MM.1S (cell line): ENCODE measurements at regions not wholly inside any gene's neighbourhood (a gene's known extent, or its start where the extent isn't known, plus 50 kb on each side); places are given as distances from the start of the nearest gene placed in this dataset.

Experiments used
- DNase-seq: peaks from one replicate; pipeline ENCODE4 v3.0.0-alpha.2; 2015
- H2AFZ ChIP-seq: fragments of 300-600 bp; sonication (generic); 2 replicates; pipeline ENCODE4 v1.6.0; 2016; ENCODE audit warnings: antibody characterized with exemption, low read length
- H3F3A ChIP-seq: fragments of 300-600 bp; sonication (generic); 2 replicates; pipeline ENCODE4 v1.6.1; 2016; ENCODE audit warnings: mild to moderate bottlenecking, antibody characterized with exemption, low read length, moderate library complexity, mixed read lengths; ENCODE audit not compliant: insufficient read depth
- H3K27ac ChIP-seq: fragments of 300-600 bp; sonication (generic); 2 replicates; pipeline ENCODE4 v1.5.1; 2016; ENCODE audit warnings: mild to moderate bottlenecking, low read length
- H3K27me3 ChIP-seq: fragments of 300-600 bp; sonication (generic); replicated peaks from 2 replicates; pipeline ENCODE4 v1.6.0; 2016; ENCODE audit warnings: low read length; ENCODE audit not compliant: insufficient read depth
- H3K36me3 ChIP-seq: fragments of 300-600 bp; sonication (generic); replicated peaks from 2 replicates; pipeline ENCODE4 v1.6.1; 2016; ENCODE audit warnings: mild to moderate bottlenecking, low read length, mixed read lengths; ENCODE audit not compliant: insufficient read depth
- H3K4me1 ChIP-seq: fragments of 300-600 bp; sonication (generic); 2 replicates; pipeline ENCODE4 v1.6.1; 2016; ENCODE audit warnings: low read length, mixed read lengths
- H3K4me2 ChIP-seq: fragments of 300-600 bp; sonication (generic); 2 replicates; pipeline ENCODE4 v1.6.0; 2016; ENCODE audit warnings: low read depth, low read length
- H3K4me3 ChIP-seq: fragments of 300-600 bp; sonication (generic); 2 replicates; pipeline ENCODE4 v1.5.1; 2016; ENCODE audit warnings: low read length, mixed read lengths
- H3K79me2 ChIP-seq: fragments of 300-600 bp; sonication (generic); 2 replicates; pipeline ENCODE4 v1.6.1; 2016; ENCODE audit warnings: mixed run types, low read length, mixed read lengths
- H3K9ac ChIP-seq: fragments of 300-600 bp; sonication (generic); 2 replicates; pipeline ENCODE4 v1.6.1; 2016; ENCODE audit warnings: low read length, mixed read lengths
- H3K9me2 ChIP-seq: fragments of 300-600 bp; sonication (generic); replicated peaks from 2 replicates; pipeline ENCODE4 v1.6.1; 2016; ENCODE audit warnings: mild to moderate bottlenecking, low read length, mixed read lengths; ENCODE audit not compliant: insufficient read depth
- H3K9me3 ChIP-seq: fragments of 300-600 bp; sonication (generic); replicated peaks from 2 replicates; pipeline ENCODE4 v1.6.1; 2016; ENCODE audit warnings: mild to moderate bottlenecking, low read length, mixed read lengths; ENCODE audit not compliant: insufficient read depth
- H4K20me1 ChIP-seq: fragments of 300-600 bp; sonication (generic); 2 replicates; pipeline ENCODE4 v1.6.1; 2016; ENCODE audit warnings: mild to moderate bottlenecking, low read length, moderate library complexity, mixed read lengths; ENCODE audit not compliant: insufficient read depth
- CTCF ChIP-seq: fragments of 300-600 bp; sonication (generic); IDR thresholded peaks from 2 replicates; pipeline ENCODE4 v1.5.1; 2016; ENCODE audit warnings: antibody characterized with exemption, low read length, mixed read lengths
- EZH2 ChIP-seq: fragments of 300-600 bp; sonication (generic); optimal IDR thresholded peaks from 2 replicates; pipeline ENCODE3; 2017; ENCODE audit warnings: low read depth, mild to moderate bottlenecking, antibody characterized with exemption, low read length, mixed read lengths
- EZH2phosphoT487 ChIP-seq: fragments of 300-600 bp; sonication (generic); IDR thresholded peaks from 2 replicates; pipeline ENCODE4 v1.6.1; 2018; ENCODE audit warnings: antibody characterized with exemption, low read length

DNA sequence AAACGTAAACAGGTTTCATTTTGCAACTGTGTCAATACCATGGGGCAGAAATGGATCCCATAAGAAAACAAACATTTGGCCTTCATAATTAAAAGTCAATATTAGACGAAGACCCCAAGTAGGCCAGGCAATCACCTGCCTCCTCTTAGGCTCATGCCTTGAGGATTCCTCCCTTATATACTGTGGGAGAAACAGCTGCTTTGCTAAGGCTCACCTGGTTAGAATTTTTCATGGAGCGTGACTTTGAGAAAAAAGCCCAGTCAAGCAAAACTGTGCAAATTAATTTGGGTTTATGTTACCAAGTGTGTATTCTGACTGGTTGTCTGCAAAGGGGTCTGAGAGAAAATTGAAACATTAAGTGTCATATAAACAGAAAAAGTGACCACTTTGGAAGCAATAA is 605.3 kb upstream of the USP24 start:
- no peak overlapping the region for H3K4me3 ChIP-seq
- TF ChIP-seq EZH2phosphoT487 (no peak), EZH2 (no peak), CTCF (no peak)
- H3K27ac ChIP-seq, result no peak overlapping the region
- no peak overlapping the region for H2AFZ ChIP-seq
- no peaks in the 10 kb centered on the region for H3K36me3 ChIP-seq
- H3F3A ChIP-seq, result peaks cover 10% of the 10 kb centered on the region
- DNase-seq, result no peak
- H3K9me3 ChIP-seq, result no peaks in the 10 kb centered on the region
- no peak overlapping the region for H3K9ac ChIP-seq
- no peaks in the 10 kb centered on the region for H3K27me3 ChIP-seq
- H3K4me2 ChIP-seq, result no peak overlapping the region
- peaks cover 20% of the 10 kb centered on the region for H3K4me1 ChIP-seq
- H4K20me1 ChIP-seq, result no peaks in the 10 kb centered on the region
- no peaks in the 10 kb centered on the region for H3K79me2 ChIP-seq
- H3K9me2 ChIP-seq, result no peaks in the 10 kb centered on the region

- Histone ChIP-seq H4K20me1 (no peaks in the 10 kb centered on the region), H2AFZ (no peak overlapping the region), H3K4me2 (no peak overlapping the region), H3K27ac (no peak overlapping the region), H3K4me3 (no peak overlapping the region), H3K79me2 (no peaks in the 10 kb centered on the region), H3K27me3 (no peaks in the 10 kb centered on the region), H3K36me3 (no peaks in the 10 kb centered on the region), H3K9me3 (no peaks in the 10 kb centered on the region), H3F3A (peaks cover 10% of the 10 kb centered on the region), H3K9me2 (no peaks in the 10 kb centered on the region), H3K4me1 (peaks cover 23% of the 10 kb centered on the region), H3K9ac (no peak overlapping the region)
- TF ChIP-seq EZH2, result no peak
- TF ChIP-seq EZH2phosphoT487, result no peak
- TF ChIP-seq CTCF, result no peak
- DNase-seq, result no peak
Observed at GRCh38 chr1:55819011-55819410, 603.8 kb upstream of the USP24 start.

GRCh38 chr1:55816456-55817426 is 601.6 kb upstream of the USP24 start:
- H3K9ac ChIP-seq, result no peak overlapping the region
- H3K4me1 ChIP-seq, result peaks cover 23% of the 10 kb centered on the region
- H3K27ac ChIP-seq, result peak overlapping the region; percentile 44; the same call in 1 of the 2 replicates
- no peak overlapping the region for H3K4me3 ChIP-seq
- no peaks in the 10 kb centered on the region for H3K79me2 ChIP-seq
- peak overlapping the region; percentile 19; the same call in 1 of the 2 replicates for H3K4me2 ChIP-seq
- no peaks in the 10 kb centered on the region for H4K20me1 ChIP-seq
- peaks cover 10% of the 10 kb centered on the region for H3F3A ChIP-seq
- no peak for TF ChIP-seq EZH2phosphoT487
- TF ChIP-seq CTCF, result no peak
- no peak for TF ChIP-seq EZH2
- H2AFZ ChIP-seq, result 0 out of 2 replicates have a peak overlapping the region, but pooled peaks have one; percentile 15
- H3K36me3 ChIP-seq, result no peaks in the 10 kb centered on the region
- no peaks in the 10 kb centered on the region for H3K27me3 ChIP-seq
- peak; percentile 88 for DNase-seq
- no peaks in the 10 kb centered on the region for H3K9me2 ChIP-seq
- H3K9me3 ChIP-seq, result no peaks in the 10 kb centered on the region
